Activated CD4-positive, alpha-beta memory T cell treated with anti-CD3 and anti-CD28 coated beads, Interleukin-2, amount 10 ng/mL, durations not matched to agents 7 days and 5 days (primary cell): ENCODE measurements at regions not wholly inside any gene's neighbourhood (a gene's known extent, or its start where the extent isn't known, plus 50 kb on each side); places are given as distances from the start of the nearest gene placed in this dataset.
"Not testable (repeated sequence)": the region's sequence is repeated elsewhere in the genome, so short reads cannot be mapped to it uniquely, and the experiment has no call there.

Experiments used
- CTCF ChIA-PET: fragments of 350-600 bp; sonication (Branson Sonifier 250); formaldehyde crosslinking; loops from one replicate; lab custom pipeline; 2021; ENCODE audit warnings: antibody characterized with exemption, inconsistent platforms; lab: Charles Lee
- POLR2A ChIA-PET: fragments of 350-600 bp; sonication (Branson Sonifier 250); formaldehyde crosslinking; loops from one replicate; lab custom pipeline; 2021; ENCODE audit warnings: antibody characterized with exemption; lab: Charles Lee
- DNase-seq: peaks from one replicate; pipeline ENCODE4 v3.0.0-alpha.2; 2020
- H3K27ac Mint-ChIP-seq: one replicate; pipeline ENCODE4 v1.8.0; 2021; ENCODE audit warnings: mild to moderate bottlenecking, mixed read lengths
- H3K27me3 Mint-ChIP-seq: one replicate; pipeline ENCODE4 v1.8.0; 2021; ENCODE audit warnings: mixed read lengths
- H3K36me3 Mint-ChIP-seq: one replicate; pipeline ENCODE4 v1.8.0; 2021; ENCODE audit warnings: low read depth, mixed read lengths
- H3K4me1 Mint-ChIP-seq: one replicate; pipeline ENCODE4 v1.8.0; 2021; ENCODE audit warnings: mixed read lengths
- H3K4me3 Mint-ChIP-seq: one replicate; pipeline ENCODE4 v1.8.0; 2021; ENCODE audit warnings: mild to moderate bottlenecking, mixed read lengths
- H3K9me3 Mint-ChIP-seq: one replicate; pipeline ENCODE4 v1.8.0; 2021; ENCODE audit warnings: mixed read lengths

GRCh38 chr15:44817797-44818196, 81.5 kb downstream of the TRIM69 start:
- DNase-seq, H3K4me1 Mint-ChIP-seq, CTCF ChIA-PET, H3K9me3 Mint-ChIP-seq, H3K4me3 Mint-ChIP-seq, H3K27ac Mint-ChIP-seq, H3K36me3 Mint-ChIP-seq, H3K27me3 Mint-ChIP-seq, POLR2A ChIA-PET: not testable (repeated sequence)

GRCh38 chr15:44819331-44819987, 83.1 kb downstream of the TRIM69 start:
- H3K27me3 Mint-ChIP-seq, DNase-seq, H3K4me1 Mint-ChIP-seq, H3K36me3 Mint-ChIP-seq, POLR2A ChIA-PET, H3K4me3 Mint-ChIP-seq, CTCF ChIA-PET, H3K9me3 Mint-ChIP-seq, H3K27ac Mint-ChIP-seq: not testable (repeated sequence)

- H3K36me3 Mint-ChIP-seq, H3K27me3 Mint-ChIP-seq, DNase-seq, H3K4me3 Mint-ChIP-seq, H3K27ac Mint-ChIP-seq, H3K4me1 Mint-ChIP-seq, H3K9me3 Mint-ChIP-seq, POLR2A ChIA-PET: not testable (repeated sequence)
- CTCF ChIA-PET: interaction anchor here (0.5 kb wide), 1 partner anchor 344 kb away, joined by 3 read pairs; no protein-coding TSS in a partner anchor
Observed at GRCh38 chr15:44820535-44820934, 84.2 kb downstream of the TRIM69 start.

GRCh38 chr15:44820967-44821366, 84.6 kb downstream of the TRIM69 start:
- DNase-seq, H3K36me3 Mint-ChIP-seq, POLR2A ChIA-PET, CTCF ChIA-PET, H3K27me3 Mint-ChIP-seq, H3K27ac Mint-ChIP-seq, H3K4me3 Mint-ChIP-seq, H3K4me1 Mint-ChIP-seq, H3K9me3 Mint-ChIP-seq: not testable (repeated sequence)

GRCh38 chr15:44824277-44825145, 88.2 kb downstream of the TRIM69 start:
- DNase-seq, H3K27me3 Mint-ChIP-seq, H3K4me3 Mint-ChIP-seq, H3K4me1 Mint-ChIP-seq, H3K27ac Mint-ChIP-seq, H3K9me3 Mint-ChIP-seq, POLR2A ChIA-PET, H3K36me3 Mint-ChIP-seq, CTCF ChIA-PET: not testable (repeated sequence)

GRCh38 chr15:44826583-44826982, 90.3 kb downstream of the TRIM69 start:
- H3K4me1 Mint-ChIP-seq, POLR2A ChIA-PET, CTCF ChIA-PET, H3K36me3 Mint-ChIP-seq, H3K9me3 Mint-ChIP-seq, H3K27me3 Mint-ChIP-seq, H3K27ac Mint-ChIP-seq, H3K4me3 Mint-ChIP-seq, DNase-seq: not testable (repeated sequence)

GRCh38 chr15:44828229-44828914, 92.0 kb downstream of the TRIM69 start:
- H3K4me1 Mint-ChIP-seq, H3K27ac Mint-ChIP-seq, H3K4me3 Mint-ChIP-seq, H3K9me3 Mint-ChIP-seq, CTCF ChIA-PET, POLR2A ChIA-PET, DNase-seq, H3K27me3 Mint-ChIP-seq, H3K36me3 Mint-ChIP-seq: not testable (repeated sequence)

- H3K27ac Mint-ChIP-seq, H3K27me3 Mint-ChIP-seq, H3K4me1 Mint-ChIP-seq, CTCF ChIA-PET, DNase-seq, H3K9me3 Mint-ChIP-seq, POLR2A ChIA-PET, H3K36me3 Mint-ChIP-seq, H3K4me3 Mint-ChIP-seq: not testable (repeated sequence)
Observed at GRCh38 chr15:44829150-44829549, 92.8 kb downstream of the TRIM69 start.

GRCh38 chr15:44830692-44831408, 94.5 kb downstream of the TRIM69 start:
- H3K36me3 Mint-ChIP-seq, CTCF ChIA-PET, DNase-seq, H3K9me3 Mint-ChIP-seq, H3K4me1 Mint-ChIP-seq, H3K4me3 Mint-ChIP-seq, POLR2A ChIA-PET, H3K27me3 Mint-ChIP-seq: not testable (repeated sequence)
- peak overlapping the region; percentile 16 for H3K27ac Mint-ChIP-seq

- CTCF ChIA-PET, H3K36me3 Mint-ChIP-seq, DNase-seq, H3K4me3 Mint-ChIP-seq, POLR2A ChIA-PET, H3K4me1 Mint-ChIP-seq, H3K9me3 Mint-ChIP-seq, H3K27me3 Mint-ChIP-seq, H3K27ac Mint-ChIP-seq: not testable (repeated sequence)
Observed at GRCh38 chr15:44831409-44831741, 95.0 kb downstream of the TRIM69 start.

GRCh38 chr15:44832133-44832532, 95.8 kb downstream of the TRIM69 start:
- H3K36me3 Mint-ChIP-seq, CTCF ChIA-PET, H3K9me3 Mint-ChIP-seq, POLR2A ChIA-PET, H3K4me3 Mint-ChIP-seq, H3K27me3 Mint-ChIP-seq, H3K27ac Mint-ChIP-seq, H3K4me1 Mint-ChIP-seq, DNase-seq: not testable (repeated sequence)

GRCh38 chr15:44833081-44833480, 96.8 kb downstream of the TRIM69 start:
- POLR2A ChIA-PET, H3K27me3 Mint-ChIP-seq, H3K4me1 Mint-ChIP-seq, CTCF ChIA-PET, DNase-seq, H3K9me3 Mint-ChIP-seq, H3K27ac Mint-ChIP-seq, H3K36me3 Mint-ChIP-seq, H3K4me3 Mint-ChIP-seq: not testable (repeated sequence)

GRCh38 chr15:44833761-44834160, 97.4 kb downstream of the TRIM69 start:
- H3K27ac Mint-ChIP-seq, CTCF ChIA-PET, H3K9me3 Mint-ChIP-seq, H3K36me3 Mint-ChIP-seq, DNase-seq, POLR2A ChIA-PET, H3K4me3 Mint-ChIP-seq, H3K27me3 Mint-ChIP-seq: not testable (repeated sequence)
- H3K4me1 Mint-ChIP-seq: peaks cover 11% of the 10 kb centered on the region
